Stimulated activated CD4-positive, alpha-beta T cell treated with anti-CD3 and anti-CD28 coated beads, Interleukin-12 subunit alpha, Interleukin-12 subunit beta, amount 100 ng/mL, for 4 hours (primary cell): ENCODE measurements at regions not wholly inside any gene's neighbourhood (a gene's known extent, or its start where the extent isn't known, plus 50 kb on each side); places are given as distances from the start of the nearest gene placed in this dataset.

Experiments used
- DNase-seq: peaks from one replicate; pipeline ENCODE4 v3.0.0-alpha.2; 2020

- no peak for DNase-seq
Measured at GRCh38 chrX:42616981-42617380, 161.0 kb downstream of the PPP1R2C start.

- DNase-seq = no peak
Measured at GRCh38 chrX:42615161-42615563, 162.8 kb downstream of the PPP1R2C start.

GRCh38 chrX:42606591-42606990 is 171.4 kb downstream of the PPP1R2C start:
- no peak for DNase-seq

DNA sequence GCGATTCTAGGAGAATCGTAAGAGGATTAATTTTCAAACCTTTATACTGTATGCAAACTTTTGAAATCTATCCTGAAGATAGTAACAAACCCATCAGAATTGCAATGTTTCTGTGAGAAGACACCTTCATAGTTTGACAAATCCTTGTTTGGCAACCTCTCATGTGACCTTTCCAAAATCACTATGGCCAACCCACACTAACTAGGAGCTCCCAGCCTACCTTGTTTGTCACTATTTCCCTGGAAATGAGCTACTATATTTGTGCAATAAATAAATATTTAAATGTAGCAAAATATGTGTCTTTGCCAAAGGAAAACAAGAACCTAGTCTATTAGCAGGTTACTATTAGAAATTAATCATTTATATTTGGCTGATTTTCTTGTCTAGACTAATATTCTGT is 173.7 kb downstream of the PPP1R2C start:
- no peak for DNase-seq

- no peak for DNase-seq
Measured at GRCh38 chrX:42603016-42603415, 174.9 kb downstream of the PPP1R2C start.

- no peak for DNase-seq
Measured at GRCh38 chrX:42602566-42602965, 175.4 kb downstream of the PPP1R2C start.

DNA sequence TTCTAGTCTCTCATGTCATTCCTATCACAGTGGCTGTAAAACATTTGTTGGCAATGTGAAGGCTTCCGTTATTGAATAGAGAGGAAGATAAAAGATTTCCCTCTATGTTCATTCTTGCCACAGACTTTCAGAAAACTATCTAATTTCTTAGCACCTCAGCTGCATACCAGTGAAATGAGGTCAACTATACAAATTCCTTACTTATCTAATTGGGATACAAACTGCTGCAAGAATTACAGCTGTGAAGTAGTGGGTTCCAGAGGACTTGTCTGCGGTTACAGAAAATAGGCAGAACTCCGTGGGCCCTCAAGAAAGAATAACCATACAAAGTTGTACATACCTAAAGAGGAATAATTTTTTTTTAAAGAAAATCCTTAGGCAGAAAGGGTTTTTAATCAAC is 175.8 kb downstream of the PPP1R2C start:
- DNase-seq = no peak

- no peak for DNase-seq
Measured at GRCh38 chrX:42597481-42597880, 180.5 kb downstream of the PPP1R2C start.

GRCh38 chrX:42585842-42586621 is 191.9 kb downstream of the PPP1R2C start:
- no peak for DNase-seq

DNA sequence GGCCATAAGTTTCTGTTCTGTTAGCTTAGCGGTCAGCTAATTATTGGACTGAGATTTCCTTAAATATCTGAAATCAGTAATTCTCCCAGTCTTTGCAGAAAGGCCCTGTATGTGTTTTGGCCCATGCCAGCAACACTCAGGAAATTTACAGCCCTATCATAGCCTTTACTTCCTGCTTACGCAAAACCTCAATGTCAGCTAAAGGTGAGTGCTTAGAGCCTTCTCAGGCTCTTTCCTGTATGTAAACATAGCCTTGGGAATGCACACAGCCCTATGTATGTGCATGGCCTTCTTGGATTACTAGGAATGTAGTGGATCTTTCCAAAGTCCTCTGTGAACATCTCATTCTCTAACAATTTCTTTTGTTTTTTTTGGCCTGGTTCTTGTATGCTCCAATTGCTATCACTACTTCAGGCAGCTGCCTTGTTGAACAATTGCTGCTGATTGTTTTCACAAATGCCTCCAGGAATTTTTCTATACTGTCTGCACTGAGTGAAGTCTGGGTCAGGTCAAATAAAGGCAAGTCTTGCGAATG is 200.0 kb downstream of the PPP1R2C start:
- no peak for DNase-seq

DNA sequence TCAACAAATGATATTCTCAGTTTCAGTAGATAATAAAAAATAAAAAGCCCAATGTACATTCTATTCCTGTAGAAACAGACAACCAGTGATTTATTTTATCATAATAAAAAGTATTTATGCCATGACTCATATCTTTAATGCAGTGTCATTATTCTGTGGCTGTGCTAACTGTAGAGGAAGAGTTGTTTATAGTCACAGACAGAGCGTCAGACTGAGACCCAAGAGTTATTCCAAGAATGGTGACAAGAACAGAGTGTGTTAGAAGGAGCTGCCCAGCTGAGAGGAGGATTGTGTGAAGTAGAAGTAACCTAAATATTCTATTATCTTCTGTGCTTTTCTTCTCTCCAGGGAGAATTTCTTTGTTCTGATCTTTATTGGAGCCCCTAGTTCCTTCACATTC is 210.7 kb downstream of the PPP1R2C start:
- DNase-seq = no peak

DNA sequence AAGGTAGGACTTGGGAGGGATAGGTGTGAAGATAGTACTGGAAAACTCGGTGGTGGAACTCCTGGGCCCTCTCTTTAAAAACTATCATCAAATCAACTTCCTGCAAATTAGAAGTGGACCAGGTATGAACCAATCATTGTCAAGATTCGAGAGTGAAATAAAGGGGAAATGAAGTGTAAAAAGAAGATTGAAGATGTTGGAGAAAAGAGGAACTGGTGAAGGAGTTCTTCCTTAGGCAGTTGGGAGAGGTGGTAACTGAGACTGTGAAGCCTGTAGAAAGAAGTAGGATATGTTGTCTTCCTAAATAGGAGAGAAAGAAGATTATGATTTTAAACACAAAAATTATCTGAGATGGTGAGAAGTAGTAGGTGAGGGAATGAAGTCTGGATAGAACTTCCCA is 212.2 kb downstream of the PPP1R2C start:
- no peak for DNase-seq

GRCh38 chrX:42546800-42547199 is 231.2 kb downstream of the PPP1R2C start:
- no peak for DNase-seq

DNA sequence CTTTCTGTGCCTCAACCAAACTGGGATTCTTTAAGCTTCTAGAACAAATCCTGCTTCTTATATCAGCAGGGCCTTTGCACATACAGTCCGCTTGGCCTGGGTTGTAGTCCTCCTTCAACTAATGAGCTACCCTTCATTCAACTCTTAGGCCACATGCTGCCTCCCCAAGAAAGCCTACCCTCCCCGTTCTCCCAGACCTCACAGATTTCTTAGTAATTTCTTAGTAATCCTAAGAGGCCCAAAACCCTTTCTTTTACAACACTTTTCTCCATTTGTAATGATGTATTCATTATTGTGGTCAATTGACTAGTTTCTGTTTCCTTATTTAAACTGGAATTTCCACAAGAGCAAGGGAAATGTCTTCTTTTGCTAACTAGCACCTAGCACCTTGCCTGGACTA is 233.1 kb downstream of the PPP1R2C start:
- DNase-seq = no peak

DNA sequence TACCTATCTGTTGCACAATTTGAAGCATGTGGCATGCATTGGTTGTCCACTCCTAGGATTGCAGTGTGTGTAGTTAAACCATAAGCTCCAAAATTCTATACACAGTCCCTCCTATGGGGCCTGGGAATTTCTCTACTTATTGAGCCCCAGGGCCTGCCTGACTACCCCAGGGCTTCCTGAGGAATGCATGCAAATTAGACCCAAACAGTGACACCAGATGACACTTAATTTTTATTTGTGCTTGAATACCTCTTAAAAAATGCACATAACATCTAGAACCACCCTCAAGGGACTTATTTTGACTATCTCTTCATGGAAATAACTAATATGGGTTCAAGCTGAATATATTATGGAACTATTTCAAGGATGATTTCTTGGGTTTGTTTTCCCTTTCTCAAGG is 236.4 kb downstream of the PPP1R2C start:
- DNase-seq = no peak

GRCh38 chrX:42540146-42540545 is 237.8 kb downstream of the PPP1R2C start:
- DNase-seq = no peak

DNA sequence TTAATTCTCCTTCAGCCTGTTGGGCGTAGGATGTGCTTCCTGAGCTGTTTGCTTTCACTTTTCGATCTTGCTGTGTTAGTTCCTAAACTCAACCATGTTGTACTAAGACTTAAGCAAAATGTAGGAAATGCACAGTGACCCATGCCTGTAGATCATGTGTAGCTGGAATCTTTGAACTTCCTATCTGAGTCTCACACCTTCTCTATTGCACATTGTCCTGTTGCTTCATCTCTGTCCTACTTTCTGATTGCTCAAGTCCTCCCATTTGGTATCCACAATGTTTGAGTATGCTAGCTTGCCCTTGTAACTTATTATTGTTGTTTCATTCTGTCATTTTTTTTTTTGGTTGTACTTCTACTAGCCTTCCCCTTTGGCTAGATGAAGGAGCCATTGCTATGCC is 239.6 kb downstream of the PPP1R2C start:
- DNase-seq = no peak

DNA sequence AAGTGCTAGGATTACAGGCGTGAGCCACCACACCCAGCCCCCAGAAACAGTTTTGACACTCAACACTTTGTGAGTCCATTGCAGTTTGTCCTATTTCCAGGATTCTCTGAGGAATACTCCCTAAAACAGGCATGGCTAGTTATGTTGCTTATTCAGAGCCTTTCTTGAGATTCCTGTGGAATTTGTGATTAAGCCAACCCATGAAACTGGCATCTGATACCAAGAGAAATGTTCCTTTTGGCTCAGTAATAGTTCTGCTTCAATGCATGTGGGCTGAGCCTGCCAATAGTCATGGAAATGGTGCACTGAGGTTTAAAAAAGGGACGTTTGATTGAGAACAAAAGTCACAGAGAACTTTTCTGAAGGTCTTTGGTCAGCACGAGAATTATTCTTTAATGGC is 241.7 kb downstream of the PPP1R2C start:
- no peak for DNase-seq

GRCh38 chrX:42535233-42535632 is 242.7 kb downstream of the PPP1R2C start:
- no peak for DNase-seq

DNA sequence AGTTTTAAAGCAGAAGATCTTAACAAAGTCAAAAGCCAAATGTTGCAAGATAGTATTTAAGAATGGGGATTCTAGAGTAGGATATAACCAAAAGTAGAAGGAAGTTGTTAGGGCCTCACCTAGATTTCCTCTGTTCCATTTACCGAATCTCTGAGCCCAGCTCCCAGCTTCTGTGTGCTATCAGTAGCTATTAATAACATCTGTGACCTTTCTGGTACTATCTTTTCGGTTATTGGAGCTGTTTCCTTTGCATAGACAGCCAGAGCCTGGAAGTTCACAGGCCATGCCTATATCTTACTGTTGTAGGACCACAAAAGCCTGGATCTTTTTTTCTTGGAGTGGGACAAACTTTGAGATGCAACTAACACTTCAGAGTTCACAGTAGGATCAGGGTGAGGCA is 244.2 kb downstream of the PPP1R2C start:
- DNase-seq = no peak

DNA sequence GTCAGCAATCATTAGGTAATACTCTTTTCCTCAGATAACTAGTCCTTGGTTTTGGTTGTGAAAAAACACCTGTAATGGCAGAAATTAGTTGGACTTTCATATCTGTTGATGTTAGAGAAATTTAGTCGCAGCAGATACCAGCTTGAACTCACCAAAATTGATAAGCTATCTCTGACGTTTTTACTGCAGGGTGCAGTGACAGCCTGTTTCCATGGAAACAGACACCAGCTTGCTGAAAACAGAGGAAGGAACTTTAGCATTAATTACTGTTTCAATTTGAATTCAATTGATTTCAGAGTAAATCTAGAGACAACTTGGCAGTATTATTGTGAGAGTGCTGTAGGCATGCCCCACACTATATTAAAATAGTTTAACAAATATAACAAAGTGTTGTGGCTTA is 246.5 kb downstream of the PPP1R2C start:
- no peak for DNase-seq

GRCh38 chrX:42530027-42530426 is 247.9 kb downstream of the PPP1R2C start:
- no peak for DNase-seq

DNA sequence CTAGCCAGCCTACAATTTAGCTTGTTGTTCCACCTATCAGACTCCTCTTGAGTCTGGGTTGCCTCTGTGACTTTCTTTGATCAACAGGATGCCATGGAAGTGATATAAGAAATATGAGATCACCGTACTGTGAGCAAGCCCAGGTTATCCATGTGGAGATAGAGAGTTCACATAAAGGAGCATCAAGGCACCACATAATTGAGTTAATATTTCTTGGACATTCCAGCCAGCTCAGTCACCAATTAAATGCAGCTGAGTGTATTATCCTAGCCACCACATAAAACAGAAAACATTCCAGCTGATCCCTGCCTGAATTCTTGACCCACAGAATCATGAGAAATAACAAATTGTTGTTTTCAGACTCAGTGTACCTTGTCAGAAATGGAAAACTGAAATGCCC is 253.6 kb downstream of the PPP1R2C start:
- no peak for DNase-seq

DNA sequence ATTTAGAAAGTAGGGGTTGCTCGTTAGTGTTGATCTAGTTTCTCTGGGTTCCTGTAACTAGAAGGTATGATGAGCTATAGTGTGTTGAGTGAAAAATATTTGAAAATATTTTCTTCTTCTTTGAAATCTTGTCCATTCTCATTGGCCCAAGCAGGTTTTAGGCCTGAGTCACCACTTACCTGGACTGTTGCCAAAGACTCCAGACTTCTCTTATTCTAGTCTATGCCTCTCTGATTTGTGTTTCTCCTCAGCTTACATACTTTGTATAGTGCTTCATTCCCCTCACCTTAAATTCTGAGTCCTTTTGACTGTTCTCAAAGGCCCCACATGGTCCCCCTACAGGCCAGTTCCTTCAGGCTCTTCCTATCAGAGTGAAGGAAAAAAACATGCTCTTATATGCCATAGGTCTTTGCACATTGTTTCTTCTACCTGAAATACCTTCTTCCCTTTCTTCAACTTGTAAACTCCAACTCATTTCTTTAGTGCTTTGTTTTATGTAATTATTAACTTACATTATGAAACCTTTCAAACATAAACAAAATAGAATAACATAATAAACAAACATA is 258.2 kb downstream of the PPP1R2C start:
- DNase-seq = no peak

DNA sequence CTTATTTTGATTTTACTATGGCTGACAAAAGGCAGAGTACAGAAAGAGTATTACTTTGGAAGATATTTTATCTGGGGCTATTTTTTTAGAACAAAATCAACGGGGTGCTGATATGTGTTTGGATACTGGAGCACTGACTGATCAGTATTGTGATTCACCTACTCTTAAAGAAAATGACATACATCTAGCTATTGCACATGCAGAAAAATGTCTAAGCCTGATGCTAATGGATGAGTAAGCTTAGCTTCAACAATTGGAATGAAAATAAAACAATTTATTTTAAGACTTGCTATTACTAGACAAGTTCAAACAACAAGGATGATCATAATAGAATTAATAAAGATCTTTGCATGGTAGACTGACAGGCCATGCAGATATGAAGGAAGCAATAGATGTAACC is 262.0 kb downstream of the PPP1R2C start:
- DNase-seq = no peak
